GM10248 (cell line): ENCODE measurements at regions not wholly inside any gene's neighbourhood (a gene's known extent, or its start where the extent isn't known, plus 50 kb on each side); places are given as distances from the start of the nearest gene placed in this dataset.

ENCODE experiments used
- CTCF ChIA-PET: fragments of 300-600 bp; sonication (Branson Sonifier 250); formaldehyde crosslinking; extraction: SDS; loops from one replicate; lab custom pipeline; 2021; ENCODE audit warnings: antibody characterized with exemption; lab: Yijun Ruan, JAX
- POLR2A ChIA-PET: fragments of 350-650 bp; sonication (Branson Sonifier 250); formaldehyde crosslinking; extraction: SDS; loops from one replicate; lab custom pipeline; 2020; ENCODE audit warnings: antibody characterized with exemption; lab: Yijun Ruan, JAX
- DNase-seq: peaks from one replicate; pipeline ENCODE4 v3.0.0; 2012; ENCODE audit errors: extremely low spot score
- CTCF ChIP-seq: IDR thresholded peaks from 2 replicates; pipeline ENCODE4 v1.5.1; 2012; ENCODE audit warnings: mild to moderate bottlenecking, low read depth; ENCODE audit errors: extremely low read depth, missing control alignments, control extremely low read depth

GRCh38 chr4:62740296-62740695 is 1540.2 kb downstream of the ADGRL3 start:
- no peak for TF ChIP-seq CTCF
- no peak for DNase-seq
- ChIA-PET POLR2A (no interaction called here), CTCF (no interaction called here)

- ChIA-PET CTCF (interaction anchor here (1.1 kb wide), 1 partner anchor 9 kb away, joined by 3 read pairs; no protein-coding TSS in a partner anchor), POLR2A (no interaction called here)
- DNase-seq = no peak
- TF ChIP-seq CTCF = no peak
Observed at GRCh38 chr4:62717154-62717553, 1517.0 kb downstream of the ADGRL3 start.

- POLR2A ChIA-PET = no interaction called here
- DNase-seq = no peak
- TF ChIP-seq CTCF = no peak
- CTCF ChIA-PET = interaction anchor here (2.1 kb wide), 1 partner anchor 113 kb away, joined by 5 read pairs; no protein-coding TSS in a partner anchor
Observed at GRCh38 chr4:62711575-62711974, 1511.4 kb downstream of the ADGRL3 start.

- POLR2A ChIA-PET = no interaction called here
- TF ChIP-seq CTCF = peak; percentile 35
- DNase-seq = peak; percentile 8
- CTCF ChIA-PET = interaction anchor here (1.2 to 2.1 kb wide), 4 partner anchors 34 to 115 kb away, joined by 3 to 5 read pairs (median 4); no protein-coding TSS in a partner anchor
Observed at GRCh38 chr4:62709618-62710252, 1509.6 kb downstream of the ADGRL3 start.

GRCh38 chr4:62706423-62706822 is 1506.3 kb downstream of the ADGRL3 start:
- CTCF ChIA-PET = no interaction called here
- POLR2A ChIA-PET = no interaction called here
- no peak for DNase-seq
- no peak for TF ChIP-seq CTCF

GRCh38 chr4:62683799-62684566 is 1483.9 kb downstream of the ADGRL3 start:
- ChIA-PET CTCF (interaction anchor here (1.8 kb wide), 1 partner anchor 8 kb away, joined by 5 read pairs; no protein-coding TSS in a partner anchor), POLR2A (no interaction called here)
- DNase-seq = no peak
- TF ChIP-seq CTCF = no peak
